D721Med (cell line): ENCODE measurements at regions not wholly inside any gene's neighbourhood (a gene's known extent, or its start where the extent isn't known, plus 50 kb on each side); places are given as distances from the start of the nearest gene placed in this dataset.

ENCODE experiments used
- DNase-seq: peaks from one replicate; pipeline ENCODE4 v3.0.0; 2011; ENCODE audit warnings: low spot score; ENCODE audit not compliant: insufficient read length
- FAIRE-seq: peaks from 2 replicates; lab custom pipeline; 2011; peaks lifted over from hg19 to GRCh38; lab: Jason Lieb, UNC
- TF ChIP-seq, protein P1 (sequence below): IDR thresholded peaks from 2 replicates; pipeline ENCODE4 v1.5.1; 2012; ENCODE audit warnings: mild to moderate bottlenecking, control low read depth; ENCODE audit not compliant: insufficient read depth; ENCODE audit errors: missing control alignments

GRCh38 chr2:67662222-67662621, 265.1 kb downstream of the ETAA1 start:
- no peak for DNase-seq
- no peak for FAIRE-seq
- TF ChIP-seq, protein P1, sequence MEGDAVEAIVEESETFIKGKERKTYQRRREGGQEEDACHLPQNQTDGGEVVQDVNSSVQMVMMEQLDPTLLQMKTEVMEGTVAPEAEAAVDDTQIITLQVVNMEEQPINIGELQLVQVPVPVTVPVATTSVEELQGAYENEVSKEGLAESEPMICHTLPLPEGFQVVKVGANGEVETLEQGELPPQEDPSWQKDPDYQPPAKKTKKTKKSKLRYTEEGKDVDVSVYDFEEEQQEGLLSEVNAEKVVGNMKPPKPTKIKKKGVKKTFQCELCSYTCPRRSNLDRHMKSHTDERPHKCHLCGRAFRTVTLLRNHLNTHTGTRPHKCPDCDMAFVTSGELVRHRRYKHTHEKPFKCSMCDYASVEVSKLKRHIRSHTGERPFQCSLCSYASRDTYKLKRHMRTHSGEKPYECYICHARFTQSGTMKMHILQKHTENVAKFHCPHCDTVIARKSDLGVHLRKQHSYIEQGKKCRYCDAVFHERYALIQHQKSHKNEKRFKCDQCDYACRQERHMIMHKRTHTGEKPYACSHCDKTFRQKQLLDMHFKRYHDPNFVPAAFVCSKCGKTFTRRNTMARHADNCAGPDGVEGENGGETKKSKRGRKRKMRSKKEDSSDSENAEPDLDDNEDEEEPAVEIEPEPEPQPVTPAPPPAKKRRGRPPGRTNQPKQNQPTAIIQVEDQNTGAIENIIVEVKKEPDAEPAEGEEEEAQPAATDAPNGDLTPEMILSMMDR, result no peak

GRCh38 chr2:67663776-67664175, 266.6 kb downstream of the ETAA1 start:
- DNase-seq, result no peak
- TF ChIP-seq, protein P1, result no peak
- FAIRE-seq, result no peak

DNA sequence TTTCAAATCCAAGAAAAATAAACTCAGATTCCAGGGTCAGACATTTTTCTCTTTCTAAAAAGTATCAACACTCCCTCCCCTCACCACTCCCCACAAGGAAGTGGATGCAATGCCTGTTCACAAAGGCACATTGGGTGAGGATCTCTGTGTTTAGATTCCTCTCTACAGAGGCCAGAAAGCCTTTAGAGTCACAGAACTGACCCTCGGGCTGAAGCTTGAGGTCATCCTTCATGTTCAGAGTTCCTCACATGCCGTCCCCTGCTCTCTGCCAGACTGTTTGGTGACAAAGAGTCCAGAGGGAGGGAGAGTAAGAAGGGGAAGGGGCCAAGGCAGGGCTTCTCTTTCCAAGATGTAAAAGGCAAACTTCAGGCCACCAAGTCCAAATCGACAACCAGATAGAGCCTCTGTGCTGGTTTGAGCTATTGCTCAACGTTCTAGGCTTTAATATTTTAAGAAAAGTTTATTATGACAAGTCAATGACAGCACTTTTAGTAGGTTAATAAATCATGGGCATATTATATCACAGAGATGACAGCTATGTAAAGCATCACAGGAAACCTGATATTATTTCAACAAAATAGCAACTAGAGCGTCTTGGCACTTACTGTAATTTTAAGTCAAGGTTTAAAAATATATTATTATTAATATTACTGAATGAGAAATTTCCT, 269.4 kb downstream of the ETAA1 start:
- FAIRE-seq (no peak), DNase-seq (no peak)
- TF ChIP-seq, protein P1, result no peak

DNA sequence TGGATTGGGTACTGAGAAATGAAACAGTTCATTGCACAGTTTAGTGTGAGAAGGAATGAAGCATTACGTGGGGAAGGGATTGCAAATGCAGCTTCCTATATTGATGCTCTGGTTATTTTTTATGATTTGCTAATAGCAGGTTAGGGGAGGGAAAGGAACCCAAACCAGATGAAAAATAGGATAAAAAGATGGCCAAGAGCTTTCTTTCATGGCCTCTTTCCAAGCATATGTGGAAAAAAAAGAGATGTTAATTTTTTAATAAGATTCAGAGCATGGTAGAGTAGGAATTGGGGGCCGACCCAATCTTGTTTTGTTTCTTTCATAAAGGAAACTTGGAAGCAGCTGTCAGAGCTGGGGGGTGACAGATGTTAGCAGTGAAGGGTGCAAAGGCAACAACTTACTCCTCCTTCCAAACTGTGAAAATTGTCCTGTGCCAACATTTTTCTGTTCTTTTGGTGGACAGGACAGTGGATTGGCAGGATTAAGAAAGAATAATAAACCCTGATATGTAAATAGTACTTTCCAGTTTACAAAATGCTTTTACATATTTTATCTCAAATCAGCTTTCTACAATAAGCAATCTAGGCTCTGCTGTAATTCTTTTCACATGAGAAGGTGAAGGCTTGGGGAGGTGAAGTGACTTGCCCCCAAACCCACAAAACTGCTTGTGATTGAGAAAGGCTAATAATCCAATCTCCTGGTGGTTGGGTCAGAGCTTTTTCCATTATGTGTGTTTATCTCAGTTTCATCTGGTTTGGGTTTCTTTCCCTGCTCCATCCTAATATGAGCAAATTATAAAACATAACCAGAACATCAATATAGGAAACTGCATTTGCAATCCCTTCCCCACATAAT, 270.1 kb downstream of the ETAA1 start:
- FAIRE-seq, result no peak
- TF ChIP-seq, protein P1, result no peak
- DNase-seq, result no peak

GRCh38 chr2:67668538-67668937, 271.4 kb downstream of the ETAA1 start:
- TF ChIP-seq, protein P1, result no peak
- FAIRE-seq, result no peak
- no peak for DNase-seq

GRCh38 chr2:67669168-67669567, 272.0 kb downstream of the ETAA1 start:
- DNase-seq (no peak), FAIRE-seq (no peak)
- TF ChIP-seq, protein P1, result no peak

DNA sequence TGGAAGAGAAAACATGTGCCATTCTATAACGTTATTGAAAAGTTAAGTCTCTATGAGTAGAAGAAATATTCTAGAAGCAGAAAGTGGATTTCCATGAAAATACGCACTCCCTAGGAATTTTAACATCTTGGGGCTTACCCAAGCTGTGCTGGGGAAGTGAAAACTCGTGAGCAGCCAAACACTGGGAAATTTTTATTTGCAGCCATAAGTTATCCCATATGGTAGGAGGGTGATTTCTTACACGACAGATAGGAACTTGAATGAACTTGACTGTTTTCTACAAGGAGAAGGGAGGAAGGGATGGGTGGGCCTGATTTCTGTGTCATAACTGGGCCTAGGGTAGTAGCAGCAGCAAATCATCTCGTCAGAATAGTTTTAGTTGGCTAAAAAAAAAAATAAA, 272.6 kb downstream of the ETAA1 start:
- TF ChIP-seq, protein P1, result no peak
- FAIRE-seq, result no peak
- DNase-seq, result no peak
